Hepatocyte (in vitro differentiated cells): ENCODE measurements at regions not wholly inside any gene's neighbourhood (a gene's known extent, or its start where the extent isn't known, plus 50 kb on each side); places are given as distances from the start of the nearest gene placed in this dataset.
A peak's percentile ranks its signal among the peaks of the same experiment; 100 is the strongest.

Experiments
- DNase-seq: peaks from one replicate; pipeline ENCODE4 v3.0.0-alpha.2; 2016; ENCODE audit warnings: low spot score
- H2AFZ ChIP-seq: fragments of 200-600 bp; sonication (generic); 2 replicates; pipeline ENCODE4 v1.6.0; 2016; ENCODE audit warnings: antibody characterized with exemption, mild to moderate bottlenecking
- H3K27ac ChIP-seq: fragments of 200-600 bp; sonication (generic); 2 replicates; pipeline ENCODE4 v1.5.1; 2016; ENCODE audit warnings: mild to moderate bottlenecking
- H3K27me3 ChIP-seq: fragments of 200-600 bp; sonication (generic); 2 replicates; pipeline ENCODE4 v1.6.1; 2016
- H3K36me3 ChIP-seq: fragments of 200-600 bp; sonication (generic); replicated peaks from 2 replicates; pipeline ENCODE4 v1.5.1; 2016; ENCODE audit warnings: low read depth; ENCODE audit not compliant: insufficient read depth
- H3K4me1 ChIP-seq: fragments of 200-600 bp; sonication (generic); 2 replicates; pipeline ENCODE4 v1.5.1; 2016; ENCODE audit warnings: mild to moderate bottlenecking, moderate library complexity; ENCODE audit not compliant: insufficient read depth
- H3K4me2 ChIP-seq: fragments of 200-600 bp; sonication (generic); 2 replicates; pipeline ENCODE4 v1.6.0; 2016
- H3K4me3 ChIP-seq: fragments of 200-600 bp; sonication (generic); 2 replicates; pipeline ENCODE4 v1.5.1; 2016; ENCODE audit warnings: mild to moderate bottlenecking
- H3K79me2 ChIP-seq: fragments of 200-600 bp; sonication (generic); 2 replicates; pipeline ENCODE4 v1.6.0; 2017; ENCODE audit warnings: mild to moderate bottlenecking
- H3K9me2 ChIP-seq: fragments of 200-600 bp; sonication (generic); replicated peaks from 2 replicates; pipeline ENCODE4 v1.6.0; 2017; ENCODE audit warnings: mild to moderate bottlenecking; ENCODE audit not compliant: insufficient read depth
- H3K9me3 ChIP-seq: fragments of 200-600 bp; sonication (generic); 2 replicates; pipeline ENCODE4 v1.5.1; 2016; ENCODE audit warnings: low read depth, mild to moderate bottlenecking
- H4K20me1 ChIP-seq: fragments of 200-600 bp; sonication (generic); 2 replicates; pipeline ENCODE4 v1.6.0; 2016; ENCODE audit warnings: mild to moderate bottlenecking; ENCODE audit not compliant: insufficient read depth, poor library complexity, severe bottlenecking
- EZH2 ChIP-seq: fragments of 200-600 bp; sonication (generic); IDR thresholded peaks from 2 replicates; pipeline ENCODE4 v1.6.1; 2016; ENCODE audit warnings: antibody characterized with exemption, mild to moderate bottlenecking, borderline replicate concordance
- EZH2phosphoT487 ChIP-seq: fragments of 200-600 bp; sonication (generic); IDR thresholded peaks from one replicate; pipeline ENCODE4 v1.6.1; 2018; ENCODE audit warnings: antibody characterized with exemption, mild to moderate bottlenecking, low read depth, moderate library complexity; ENCODE audit not compliant: unreplicated experiment, severe bottlenecking
- WGBS: methylation state at CpG from one replicate; pipeline ENCODE4 v1.1.6; 2016; ENCODE audit warnings: low lambda C conversion rate; ENCODE audit errors: missing lambda C conversion rate; 5-methylcytosine and 5-hydroxymethylcytosine counted together
- TF ChIP-seq, protein P1 (sequence below): fragments of 200-600 bp; sonication (generic); IDR thresholded peaks from 2 replicates; pipeline ENCODE4 v1.5.1; 2016; ENCODE audit warnings: antibody characterized with exemption, mild to moderate bottlenecking; ENCODE audit not compliant: poor library complexity

DNA sequence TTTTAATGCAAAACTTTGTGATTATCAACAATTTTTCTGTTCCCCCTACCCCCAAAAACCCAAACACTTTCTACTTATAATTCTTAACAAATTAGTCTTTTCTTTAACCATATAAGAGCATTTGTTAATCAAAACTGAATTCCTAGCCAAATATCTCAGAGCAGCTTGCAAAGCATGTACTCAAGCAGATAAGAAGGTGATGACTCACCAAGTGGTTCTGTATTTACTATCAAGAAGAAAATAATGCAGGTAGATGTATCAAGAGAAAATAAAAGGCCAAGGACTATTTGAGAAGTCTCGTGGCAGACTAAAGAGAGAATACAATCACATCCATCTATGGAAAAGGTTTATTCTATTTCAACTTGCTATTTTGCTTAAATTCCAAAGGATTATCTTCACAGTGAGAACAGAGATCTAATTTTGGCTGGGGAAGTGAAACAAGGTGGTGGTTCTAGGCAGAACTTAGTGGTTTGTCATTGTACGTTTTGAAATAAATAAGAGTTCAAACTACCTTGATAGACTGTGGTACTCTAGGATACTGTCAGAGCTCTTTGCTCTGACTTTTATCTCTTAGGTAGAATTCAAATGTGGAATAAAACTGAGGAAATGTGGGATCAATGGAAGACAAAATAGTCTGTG is 94.7 kb upstream of the NRIP1 start:
- Histone ChIP-seq H3K9me2 (no peaks in the 10 kb centered on the region), H3K9me3 (no peaks in the 10 kb centered on the region), H2AFZ (no peak overlapping the region), H4K20me1 (no peaks in the 10 kb centered on the region), H3K36me3 (no peaks in the 10 kb centered on the region), H3K4me2 (no peak overlapping the region), H3K4me3 (no peak overlapping the region), H3K27me3 (no peaks in the 10 kb centered on the region), H3K79me2 (no peaks in the 10 kb centered on the region), H3K4me1 (peaks cover 16% of the 10 kb centered on the region), H3K27ac (peak overlapping the region; percentile 39)
- TF ChIP-seq EZH2 (no peak), EZH2phosphoT487 (no peak)
- TF ChIP-seq, protein P1, sequence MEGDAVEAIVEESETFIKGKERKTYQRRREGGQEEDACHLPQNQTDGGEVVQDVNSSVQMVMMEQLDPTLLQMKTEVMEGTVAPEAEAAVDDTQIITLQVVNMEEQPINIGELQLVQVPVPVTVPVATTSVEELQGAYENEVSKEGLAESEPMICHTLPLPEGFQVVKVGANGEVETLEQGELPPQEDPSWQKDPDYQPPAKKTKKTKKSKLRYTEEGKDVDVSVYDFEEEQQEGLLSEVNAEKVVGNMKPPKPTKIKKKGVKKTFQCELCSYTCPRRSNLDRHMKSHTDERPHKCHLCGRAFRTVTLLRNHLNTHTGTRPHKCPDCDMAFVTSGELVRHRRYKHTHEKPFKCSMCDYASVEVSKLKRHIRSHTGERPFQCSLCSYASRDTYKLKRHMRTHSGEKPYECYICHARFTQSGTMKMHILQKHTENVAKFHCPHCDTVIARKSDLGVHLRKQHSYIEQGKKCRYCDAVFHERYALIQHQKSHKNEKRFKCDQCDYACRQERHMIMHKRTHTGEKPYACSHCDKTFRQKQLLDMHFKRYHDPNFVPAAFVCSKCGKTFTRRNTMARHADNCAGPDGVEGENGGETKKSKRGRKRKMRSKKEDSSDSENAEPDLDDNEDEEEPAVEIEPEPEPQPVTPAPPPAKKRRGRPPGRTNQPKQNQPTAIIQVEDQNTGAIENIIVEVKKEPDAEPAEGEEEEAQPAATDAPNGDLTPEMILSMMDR = no peak
- DNase-seq = peak; percentile 28
- 66% methylated on average over 2 of the region's 2 CpGs for WGBS

DNA sequence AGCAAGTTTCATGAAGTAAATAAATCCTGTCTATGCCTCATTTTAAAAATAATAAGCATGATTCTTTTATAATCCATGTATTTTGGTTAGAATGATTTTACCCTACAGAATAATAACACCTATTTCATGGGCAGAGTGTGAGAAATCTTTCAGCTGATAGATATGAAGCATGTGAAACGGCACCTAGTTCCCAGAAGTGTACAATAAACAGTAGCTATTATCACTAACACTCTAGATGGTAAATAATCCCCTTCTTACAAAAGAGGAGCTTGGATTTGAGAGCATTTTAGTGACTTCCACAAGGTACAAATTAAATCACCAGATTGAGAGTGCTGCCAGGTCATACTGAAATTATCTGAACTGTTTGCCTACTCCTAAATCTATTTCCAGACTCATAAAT is 95.3 kb upstream of the NRIP1 start:
- WGBS = 74% methylated on average over 1 of the region's 1 CpG
- Histone ChIP-seq H3K79me2 (no peaks in the 10 kb centered on the region), H3K9me3 (no peaks in the 10 kb centered on the region), H2AFZ (no peak overlapping the region), H3K4me3 (no peak overlapping the region), H4K20me1 (no peaks in the 10 kb centered on the region), H3K4me1 (peaks cover 20% of the 10 kb centered on the region), H3K27ac (no peak overlapping the region), H3K4me2 (no peak overlapping the region), H3K36me3 (no peaks in the 10 kb centered on the region), H3K27me3 (no peaks in the 10 kb centered on the region), H3K9me2 (no peaks in the 10 kb centered on the region)
- TF ChIP-seq EZH2 (no peak), EZH2phosphoT487 (no peak)
- TF ChIP-seq, protein P1 = no peak
- DNase-seq = no peak

DNA sequence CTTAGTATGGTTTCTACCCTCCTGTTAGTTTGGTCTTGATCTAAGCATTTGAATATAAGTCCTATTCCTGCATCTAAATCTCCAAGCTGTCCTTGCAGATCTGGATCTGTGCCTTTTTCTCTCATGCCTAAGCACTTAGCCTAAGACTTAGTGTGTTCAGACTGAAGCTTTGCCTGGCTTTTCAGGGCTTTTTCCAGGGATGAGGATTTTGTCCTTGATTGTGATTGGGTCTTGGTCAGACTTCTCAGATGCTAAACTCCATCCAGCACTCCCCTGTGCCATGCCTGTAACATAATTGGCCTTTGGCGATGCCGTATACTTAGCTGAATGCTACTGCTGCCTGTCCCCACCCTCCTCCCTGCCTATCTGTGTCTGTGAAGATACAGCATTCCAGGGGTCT is 98.1 kb upstream of the NRIP1 start:
- no peak overlapping the region for H3K4me2 ChIP-seq
- H2AFZ ChIP-seq = no peak overlapping the region
- H3K4me3 ChIP-seq = no peak overlapping the region
- TF ChIP-seq EZH2phosphoT487 (no peak), EZH2 (no peak)
- TF ChIP-seq, protein P1 = no peak
- H3K9me3 ChIP-seq = no peaks in the 10 kb centered on the region
- no peaks in the 10 kb centered on the region for H3K36me3 ChIP-seq
- no peak overlapping the region for H3K27ac ChIP-seq
- DNase-seq = no peak
- no peaks in the 10 kb centered on the region for H3K27me3 ChIP-seq
- H4K20me1 ChIP-seq = no peaks in the 10 kb centered on the region
- WGBS = 78% methylated on average over 2 of the region's 2 CpGs
- H3K9me2 ChIP-seq = no peaks in the 10 kb centered on the region
- peaks cover 20% of the 10 kb centered on the region for H3K4me1 ChIP-seq
- no peaks in the 10 kb centered on the region for H3K79me2 ChIP-seq

DNA sequence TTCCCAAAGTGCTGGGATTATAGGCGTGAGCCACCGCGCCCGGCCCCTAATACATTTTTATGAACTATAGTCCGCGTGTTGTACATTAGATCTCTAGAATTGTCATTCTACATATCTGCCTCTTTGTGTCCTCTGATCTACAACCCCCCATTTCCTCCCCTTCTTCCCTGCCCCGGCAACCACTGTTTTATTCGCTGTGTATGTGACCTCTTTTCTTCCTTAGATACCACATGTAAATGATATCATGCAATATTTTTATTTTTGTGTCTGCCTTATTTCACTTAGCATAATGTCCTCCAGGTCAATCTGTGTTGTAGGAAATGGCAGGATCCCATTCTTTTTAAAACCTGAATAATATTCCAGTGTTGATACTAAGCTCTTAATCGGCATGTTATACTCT is 99.5 kb upstream of the NRIP1 start:
- H3K4me3 ChIP-seq = no peak overlapping the region
- H3K27ac ChIP-seq = peak overlapping the region; percentile 79
- no peaks in the 10 kb centered on the region for H3K79me2 ChIP-seq
- H3K4me2 ChIP-seq = peak overlapping the region; percentile 51
- no peaks in the 10 kb centered on the region for H4K20me1 ChIP-seq
- no peaks in the 10 kb centered on the region for H3K36me3 ChIP-seq
- peaks cover 20% of the 10 kb centered on the region for H3K4me1 ChIP-seq
- TF ChIP-seq, protein P1 = no peak
- no peak for TF ChIP-seq EZH2
- TF ChIP-seq EZH2phosphoT487 = no peak
- DNase-seq = no peak
- no peak overlapping the region for H2AFZ ChIP-seq
- H3K27me3 ChIP-seq = no peaks in the 10 kb centered on the region
- H3K9me3 ChIP-seq = no peaks in the 10 kb centered on the region
- no peaks in the 10 kb centered on the region for H3K9me2 ChIP-seq
- WGBS = 95% methylated on average over 9 of the region's 9 CpGs
